ENCODE measurements at regions not wholly inside any gene's neighbourhood (a gene's known extent, or its start where the extent isn't known, plus 50 kb on each side); places are given as distances from the start of the nearest gene placed in this dataset.

- no peak for TF ChIP-seq CTCF (IDR thresholded peaks at IDR 0.05; ENCODE audit: borderline replicate concordance, control extremely low read depth, extremely low read depth, insufficient read depth, missing control alignments)
- in situ Hi-C loops (cut with MboI; ENCODE audit: low sequenced_read_pairs, unreplicated experiment), result no loop called here
- no peak for DNase-seq (ENCODE audit: low spot score)
Observed at GRCh38 chr4:189769131-189769530, 171.5 kb upstream of the FRG1 start.

GRCh38 chr4:189771696-189772361 is 168.8 kb upstream of the FRG1 start:
- in situ Hi-C loops (cut with MboI; ENCODE audit: low sequenced_read_pairs, unreplicated experiment), result no loop called here
- no peak for TF ChIP-seq CTCF (IDR thresholded peaks at IDR 0.05; ENCODE audit: borderline replicate concordance, control extremely low read depth, extremely low read depth, insufficient read depth, missing control alignments)
- no peak for DNase-seq (ENCODE audit: low spot score)

GRCh38 chr4:189773909-189774308 is 166.8 kb upstream of the FRG1 start:
- TF ChIP-seq CTCF (IDR thresholded peaks at IDR 0.05; ENCODE audit: borderline replicate concordance, control extremely low read depth, extremely low read depth, insufficient read depth, missing control alignments), result no peak
- no peak for DNase-seq (ENCODE audit: low spot score)
- in situ Hi-C loops (cut with MboI; ENCODE audit: low sequenced_read_pairs, unreplicated experiment), result no loop called here

- DNase-seq (ENCODE audit: low spot score), result no peak
- in situ Hi-C loops (cut with MboI; ENCODE audit: low sequenced_read_pairs, unreplicated experiment), result no loop called here
Observed at GRCh38 chr4:189779281-189779980, 161.2 kb upstream of the FRG1 start.

GRCh38 chr4:189780391-189780790 is 160.3 kb upstream of the FRG1 start:
- no peak for TF ChIP-seq CTCF (IDR thresholded peaks at IDR 0.05; ENCODE audit: borderline replicate concordance, control extremely low read depth, extremely low read depth, insufficient read depth, missing control alignments)
- DNase-seq (ENCODE audit: low spot score), result no peak
- in situ Hi-C loops (cut with MboI; ENCODE audit: low sequenced_read_pairs, unreplicated experiment), result no loop called here

More at GRCh38 chr4:189779281-189779980, 161.2 kb upstream of the FRG1 start:
- TF ChIP-seq CTCF (IDR thresholded peaks at IDR 0.05; ENCODE audit: borderline replicate concordance, control extremely low read depth, extremely low read depth, insufficient read depth, missing control alignments), result no peak

GRCh38 chr4:189784651-189785050 is 156.0 kb upstream of the FRG1 start:
- in situ Hi-C loops (cut with MboI; ENCODE audit: low sequenced_read_pairs, unreplicated experiment), result no loop called here
- TF ChIP-seq CTCF (IDR thresholded peaks at IDR 0.05; ENCODE audit: borderline replicate concordance, control extremely low read depth, extremely low read depth, insufficient read depth, missing control alignments), result no peak

More at GRCh38 chr4:189784651-189785050, 156.0 kb upstream of the FRG1 start:
- no peak for DNase-seq (ENCODE audit: low spot score)
